K562 (cell line): ENCODE measurements at regions not wholly inside any gene's neighbourhood (a gene's known extent, or its start where the extent isn't known, plus 50 kb on each side); places are given as distances from the start of the nearest gene placed in this dataset.

Experiments
- BHLHE40 ChIP-seq: IDR thresholded peaks from 2 replicates; pipeline ENCODE4 v1.6.1; 2011; ENCODE audit warnings: low read length, improper control_type of control experiment
- C11orf30 ChIP-seq: fragments of 450-650 bp; IDR thresholded peaks from 2 replicates; pipeline ENCODE4 v1.6.1; 2016; ENCODE audit warnings: low read depth, mild to moderate bottlenecking
- CBX5 ChIP-seq: IDR thresholded peaks from 2 replicates; pipeline ENCODE4 v1.6.1; 2014; ENCODE audit warnings: low read depth, borderline replicate concordance
- CCNT2 ChIP-seq: IDR thresholded peaks from 2 replicates; pipeline ENCODE4 v1.6.1; 2011; ENCODE audit warnings: borderline replicate concordance, low read depth, mild to moderate bottlenecking, moderate library complexity, mixed read lengths, low read length; ENCODE audit not compliant: insufficient read length; ENCODE audit errors: extremely low read depth
- COPS2 ChIP-seq: fragments of 450-650 bp; conservative IDR thresholded peaks from 2 replicates; pipeline ENCODE4 v1.6.1; 2016; ENCODE audit warnings: mild to moderate bottlenecking, moderate library complexity
- ESRRB ChIP-seq: fragments of 250-450 bp; sonication (Bioruptor Pico); IDR thresholded peaks from 2 replicates; pipeline ENCODE4 v1.5.0; 2020; ENCODE audit warnings: mild to moderate bottlenecking, moderate library complexity, borderline replicate concordance
- HDAC2 ChIP-seq: fragments of 450-650 bp; IDR thresholded peaks from 2 replicates; pipeline ENCODE4 v1.6.1; 2016; ENCODE audit warnings: mild to moderate bottlenecking
- HES1 ChIP-seq: fragments of 450-650 bp; IDR thresholded peaks from 2 replicates; pipeline ENCODE4 v1.6.1; 2016; ENCODE audit warnings: low read depth, mild to moderate bottlenecking, moderate library complexity
- HOMEZ ChIP-seq: fragments of 250-450 bp; sonication (Bioruptor Pico); IDR thresholded peaks from 2 replicates; pipeline ENCODE4 v1.4.0; 2020; ENCODE audit warnings: mild to moderate bottlenecking, moderate library complexity
- LEF1 ChIP-seq: fragments of 450-650 bp; IDR thresholded peaks from 2 replicates; pipeline ENCODE4 v1.6.1; 2016; ENCODE audit warnings: mild to moderate bottlenecking
- MAFG ChIP-seq: fragments of 450-650 bp; conservative IDR thresholded peaks from 2 replicates; pipeline ENCODE4 v1.6.1; 2016; ENCODE audit warnings: missing genetic modification characterization, missing compliant biosample characterization
- MBD1 ChIP-seq: fragments of 250-450 bp; sonication (Bioruptor Pico); IDR thresholded peaks from 2 replicates; pipeline ENCODE4 v1.8.0; 2022; ENCODE audit warnings: inconsistent platforms
- PRDM10 ChIP-seq: fragments of 450-650 bp; IDR thresholded peaks from 2 replicates; pipeline ENCODE4 v1.6.1; 2018; ENCODE audit not compliant: partially characterized antibody
- PYGO2 ChIP-seq: fragments of 450-650 bp; IDR thresholded peaks from 2 replicates; pipeline ENCODE4 v1.6.1; 2016; ENCODE audit warnings: mild to moderate bottlenecking, missing genetic modification characterization, moderate library complexity, missing compliant biosample characterization
- TBL1XR1 ChIP-seq, 2 experiments: IDR thresholded peaks; 2 replicates each; pipeline ENCODE4 v1.6.1; 2012; ENCODE audit warnings: improper control_type of control experiment in 2 of 2, low read length in 2 of 2, mild to moderate bottlenecking in 1 of 2
- U2AF2 ChIP-seq: fragments of 200-400 bp; formaldehyde crosslinking; optimal IDR thresholded peaks from 2 replicates; pipeline ENCODE3; 2017; ENCODE audit warnings: low read depth, mild to moderate bottlenecking, low read length
- XRCC4 ChIP-seq: IDR thresholded peaks from one replicate; pipeline ENCODE4 v1.6.1; 2011; ENCODE audit not compliant: insufficient read depth, insufficient read length; ENCODE audit errors: extremely low read depth
- ZBTB17 ChIP-seq: fragments of 450-650 bp; formaldehyde crosslinking; IDR thresholded peaks from 2 replicates; pipeline ENCODE4 v1.4.0; 2020; ENCODE audit warnings: mild to moderate bottlenecking
- ZBTB33 ChIP-seq: sonication (generic); formaldehyde crosslinking; IDR thresholded peaks from 2 replicates; pipeline ENCODE4 v1.8.1; 2023; ENCODE audit warnings: mild to moderate bottlenecking, missing genetic modification reagents
- ZFP1 ChIP-seq: fragments of 450-650 bp; formaldehyde crosslinking; IDR thresholded peaks from 2 replicates; pipeline ENCODE4 v1.4.0; 2020; ENCODE audit warnings: mild to moderate bottlenecking, mixed read lengths
- ZNF217 ChIP-seq: sonication (generic); formaldehyde crosslinking; IDR thresholded peaks from 2 replicates; pipeline ENCODE4 v1.8.0; 2022; ENCODE audit warnings: mild to moderate bottlenecking, missing genetic modification reagents

- TF ChIP-seq CCNT2 (peak; percentile 31), ZFP1 (no peak), HDAC2 (no peak), CBX5 (no peak), ZBTB33 (CRISPR knock-in tag) (no peak), PYGO2 (tag) (no peak), MBD1 (CRISPR knock-in tag) (no peak), HES1 (0 out of 2 replicates have a peak, but pooled peaks have one; percentile 48), BHLHE40 (peak; percentile 67), TBL1XR1 (IDR thresholded peaks at IDR 0.05; ENCODE audit: low read length in 2 of 2) (no peak), C11orf30 (no peak), COPS2 (no peak), LEF1 (peak; percentile 30; the same call in 1 of the 2 replicates), MAFG (tag) (no peak; the same call in 1 of the 2 replicates), PRDM10 (no peak), U2AF2 (no peak), XRCC4 (no peak), ESRRB (CRISPR knock-in tag) (no peak), ZNF217 (CRISPR knock-in tag) (no peak), HOMEZ (CRISPR knock-in tag) (no peak), ZBTB17 (CRISPR knock-in tag) (no peak)
Observed at GRCh38 chr12:91920276-91920675, 225.4 kb downstream of the BTG1 start (continued).
